RWPE2 (cell line): ENCODE measurements at regions not wholly inside any gene's neighbourhood (a gene's known extent, or its start where the extent isn't known, plus 50 kb on each side); places are given as distances from the start of the nearest gene placed in this dataset.

Source experiments
- ATAC-seq: fragments of 200-7000 bp; cut with Tn5 transposase; 3 replicates; pipeline ENCODE4 v1.9.1; 2021; ENCODE audit warnings: low read depth
- DNase-seq: peaks from one replicate; pipeline ENCODE4 v3.0.0-alpha.2; 2020; ENCODE audit warnings: low spot score
- H3K27ac ChIP-seq: fragments of 450-650 bp; 2 replicates; pipeline ENCODE4 v1.5.1; 2017; ENCODE audit warnings: mild to moderate bottlenecking; ENCODE audit not compliant: poor library complexity, severe bottlenecking
- H3K27me3 ChIP-seq: fragments of 250-450 bp; sonication (Bioruptor Pico); 2 replicates; pipeline ENCODE4 v1.5.1; 2021; ENCODE audit warnings: mild to moderate bottlenecking, moderate library complexity; ENCODE audit not compliant: insufficient read depth, poor library complexity, severe bottlenecking
- H3K36me3 ChIP-seq: fragments of 250-450 bp; sonication (Bioruptor Pico); 2 replicates; pipeline ENCODE4 v1.5.1; 2020; ENCODE audit warnings: low read depth, mild to moderate bottlenecking, moderate library complexity
- H3K4me1 ChIP-seq: fragments of 250-450 bp; sonication (Bioruptor Pico); 2 replicates; pipeline ENCODE4 v1.5.1; 2021; ENCODE audit warnings: mild to moderate bottlenecking, moderate library complexity; ENCODE audit not compliant: insufficient read depth, poor library complexity, severe bottlenecking
- H3K4me3 ChIP-seq: fragments of 250-450 bp; sonication (Bioruptor Pico); 2 replicates; pipeline ENCODE4 v1.5.1; 2021; ENCODE audit warnings: mild to moderate bottlenecking, moderate library complexity; ENCODE audit not compliant: severe bottlenecking
- H3K9me3 ChIP-seq: fragments of 250-450 bp; sonication (Bioruptor Pico); 2 replicates; pipeline ENCODE4 v1.5.1; 2021; ENCODE audit warnings: mild to moderate bottlenecking, moderate library complexity; ENCODE audit not compliant: severe bottlenecking
- TF ChIP-seq, protein P1 (sequence below): fragments of 450-650 bp; IDR thresholded peaks from one replicate; pipeline ENCODE4 v1.5.1; 2017; ENCODE audit warnings: mild to moderate bottlenecking, moderate library complexity; ENCODE audit not compliant: poor library complexity, severe bottlenecking

DNA sequence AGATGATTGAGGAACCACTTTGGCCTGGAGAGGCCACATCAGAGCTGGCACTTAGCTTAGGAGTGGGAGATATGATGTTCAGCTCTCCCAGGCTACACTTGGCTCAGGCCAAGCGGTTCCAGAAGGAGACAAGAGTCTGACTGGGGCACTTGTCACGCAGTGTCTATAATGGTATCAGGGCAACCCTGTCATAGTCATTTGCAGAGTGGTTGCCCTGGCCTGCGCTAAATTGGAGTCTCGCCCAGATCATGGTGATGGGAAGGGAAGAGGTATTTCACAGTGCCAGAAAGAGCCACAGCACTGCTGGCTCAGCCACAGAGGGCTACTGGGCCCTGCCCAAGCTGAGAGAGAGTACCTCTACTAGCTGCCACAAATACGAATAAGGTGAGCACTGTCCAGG, 186.9 kb upstream of the CRBN start:
- DNase-seq (no peak), ATAC-seq (no peak)
- Histone ChIP-seq H3K27ac (no peak overlapping the region), H3K4me3 (no peak overlapping the region), H3K36me3 (no peaks in the 10 kb centered on the region), H3K4me1 (no peaks in the 10 kb centered on the region), H3K27me3 (no peaks in the 10 kb centered on the region), H3K9me3 (no peaks in the 10 kb centered on the region)
- TF ChIP-seq, protein P1, sequence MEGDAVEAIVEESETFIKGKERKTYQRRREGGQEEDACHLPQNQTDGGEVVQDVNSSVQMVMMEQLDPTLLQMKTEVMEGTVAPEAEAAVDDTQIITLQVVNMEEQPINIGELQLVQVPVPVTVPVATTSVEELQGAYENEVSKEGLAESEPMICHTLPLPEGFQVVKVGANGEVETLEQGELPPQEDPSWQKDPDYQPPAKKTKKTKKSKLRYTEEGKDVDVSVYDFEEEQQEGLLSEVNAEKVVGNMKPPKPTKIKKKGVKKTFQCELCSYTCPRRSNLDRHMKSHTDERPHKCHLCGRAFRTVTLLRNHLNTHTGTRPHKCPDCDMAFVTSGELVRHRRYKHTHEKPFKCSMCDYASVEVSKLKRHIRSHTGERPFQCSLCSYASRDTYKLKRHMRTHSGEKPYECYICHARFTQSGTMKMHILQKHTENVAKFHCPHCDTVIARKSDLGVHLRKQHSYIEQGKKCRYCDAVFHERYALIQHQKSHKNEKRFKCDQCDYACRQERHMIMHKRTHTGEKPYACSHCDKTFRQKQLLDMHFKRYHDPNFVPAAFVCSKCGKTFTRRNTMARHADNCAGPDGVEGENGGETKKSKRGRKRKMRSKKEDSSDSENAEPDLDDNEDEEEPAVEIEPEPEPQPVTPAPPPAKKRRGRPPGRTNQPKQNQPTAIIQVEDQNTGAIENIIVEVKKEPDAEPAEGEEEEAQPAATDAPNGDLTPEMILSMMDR, result no peak

DNA sequence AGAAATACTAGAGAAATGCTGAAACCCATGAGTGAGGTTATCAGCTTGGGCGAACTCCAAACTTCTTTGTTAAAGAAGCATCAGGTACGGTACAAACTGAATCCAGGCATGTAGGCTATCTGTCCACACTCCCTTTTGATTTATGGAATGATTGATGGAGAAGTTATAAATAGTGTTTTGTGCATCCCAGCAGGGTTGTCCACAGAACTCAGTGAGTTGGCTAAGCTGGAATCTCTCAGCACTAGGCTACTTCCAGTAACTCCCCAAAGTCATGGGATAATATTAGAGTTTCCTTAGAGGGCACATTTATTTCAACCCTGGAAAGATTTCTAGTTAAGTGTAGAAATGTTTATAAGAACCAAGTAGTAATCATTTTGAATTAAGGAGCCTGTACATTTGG, 186.2 kb upstream of the CRBN start:
- ATAC-seq, result no peak
- Histone ChIP-seq H3K36me3 (no peaks in the 10 kb centered on the region), H3K27ac (no peak overlapping the region), H3K4me3 (no peak overlapping the region), H3K4me1 (no peaks in the 10 kb centered on the region), H3K27me3 (no peaks in the 10 kb centered on the region), H3K9me3 (no peaks in the 10 kb centered on the region)
- no peak for DNase-seq
- TF ChIP-seq, protein P1, result no peak

DNA sequence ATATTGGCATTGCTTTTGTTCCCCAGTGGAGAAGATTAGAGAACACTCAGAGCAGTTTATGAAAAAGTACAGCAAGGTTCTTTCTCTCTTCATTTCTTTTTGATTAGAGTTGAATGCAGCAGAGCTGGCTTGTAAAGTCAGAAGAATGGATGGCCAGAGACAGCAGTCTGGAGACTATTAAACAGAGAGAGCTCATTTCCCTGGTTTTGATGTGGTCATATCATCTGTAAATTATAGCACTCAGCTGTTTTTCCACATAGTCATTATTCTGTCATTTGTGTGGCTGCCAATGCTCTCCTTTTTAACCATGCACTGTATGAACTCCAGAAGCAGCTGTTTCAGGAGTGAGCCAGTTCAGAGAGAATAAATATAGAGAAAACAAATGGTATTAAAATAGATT, 177.4 kb upstream of the CRBN start:
- Histone ChIP-seq H3K4me1 (no peaks in the 10 kb centered on the region), H3K9me3 (no peaks in the 10 kb centered on the region), H3K4me3 (no peak overlapping the region), H3K27me3 (no peaks in the 10 kb centered on the region), H3K36me3 (no peaks in the 10 kb centered on the region), H3K27ac (no peak overlapping the region)
- TF ChIP-seq, protein P1, result no peak
- ATAC-seq (no peak), DNase-seq (no peak)

DNA sequence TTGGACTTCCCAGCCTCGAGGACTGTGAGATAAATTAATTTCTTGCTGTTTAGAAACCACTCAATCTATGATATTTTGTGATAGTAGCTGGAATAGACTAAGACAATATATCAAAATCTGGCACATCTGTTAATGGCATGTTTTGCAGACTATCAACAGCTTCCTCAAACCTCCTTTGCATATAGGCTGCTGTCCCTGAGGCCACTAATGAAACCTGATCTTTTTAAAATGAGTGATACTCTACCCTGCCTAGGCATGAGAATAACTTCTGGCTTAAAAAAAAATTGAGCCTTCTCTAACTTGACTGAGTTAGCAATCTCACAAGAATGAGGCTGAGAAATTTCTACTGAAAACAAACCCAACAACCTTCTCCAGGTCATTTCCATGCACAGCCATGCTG, 176.0 kb upstream of the CRBN start:
- Histone ChIP-seq H3K9me3 (no peaks in the 10 kb centered on the region), H3K4me1 (no peaks in the 10 kb centered on the region), H3K27ac (no peak overlapping the region), H3K4me3 (no peak overlapping the region), H3K36me3 (no peaks in the 10 kb centered on the region), H3K27me3 (no peaks in the 10 kb centered on the region)
- DNase-seq (no peak), ATAC-seq (no peak)
- TF ChIP-seq, protein P1, result no peak

DNA sequence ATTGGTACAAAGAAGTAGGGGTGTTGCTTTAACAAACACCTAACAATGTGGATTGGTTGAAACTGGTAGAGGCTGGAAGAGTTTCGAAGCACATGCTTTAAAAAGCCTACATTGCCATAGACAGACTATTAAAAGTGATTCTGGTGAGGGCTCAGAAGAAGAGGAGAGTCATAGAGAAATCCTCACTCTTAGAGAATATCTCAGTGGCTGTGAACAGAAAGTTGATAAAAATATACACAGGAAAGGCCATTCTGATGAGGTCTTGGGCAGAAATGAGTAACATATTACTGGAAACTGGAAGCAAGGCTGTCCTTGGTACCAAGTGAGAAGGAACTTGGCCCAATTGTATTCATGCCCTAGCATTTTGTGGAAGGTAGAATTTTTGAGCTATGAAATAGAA, 173.7 kb upstream of the CRBN start:
- Histone ChIP-seq H3K27ac (no peak overlapping the region), H3K9me3 (no peaks in the 10 kb centered on the region), H3K36me3 (no peaks in the 10 kb centered on the region), H3K4me1 (no peaks in the 10 kb centered on the region), H3K4me3 (no peak overlapping the region), H3K27me3 (no peaks in the 10 kb centered on the region)
- ATAC-seq (no peak), DNase-seq (no peak)
- TF ChIP-seq, protein P1, result no peak
